HG03139 (cell line): ENCODE measurements at regions not wholly inside any gene's neighbourhood (a gene's known extent, or its start where the extent isn't known, plus 50 kb on each side); places are given as distances from the start of the nearest gene placed in this dataset.
"Not testable (repeated sequence)": the region's sequence is repeated elsewhere in the genome, so short reads cannot be mapped to it uniquely, and the experiment has no call there.

Experiments used
- ATAC-seq: cut with Tn5 transposase; IDR thresholded peaks from one replicate; pipeline ENCODE4 v1.9.1; 2021; ENCODE audit not compliant: unreplicated experiment

GRCh38 chr3:144670571-144670970 lies 698.9 kb downstream of the DIPK2A start:
- ATAC-seq, result no peak

DNA sequence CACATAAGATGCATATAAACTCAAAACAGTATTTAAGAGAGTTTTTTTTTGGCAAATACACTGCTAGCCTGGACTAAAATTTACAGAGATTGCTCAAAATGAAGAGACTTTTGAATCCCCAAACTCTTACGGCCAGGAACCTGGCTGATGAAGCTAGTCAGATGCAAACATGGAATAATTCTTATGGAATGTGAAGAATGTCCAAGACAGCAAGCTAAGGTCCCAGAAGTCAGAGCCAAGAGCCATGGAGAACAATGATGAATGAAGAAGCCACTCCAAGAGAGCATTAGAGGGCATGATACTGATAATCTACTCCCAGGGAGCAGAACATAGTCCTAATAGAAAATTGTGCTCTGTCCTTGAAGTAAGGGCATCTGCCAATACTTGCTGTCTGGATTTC lies 705.5 kb downstream of the DIPK2A start:
- ATAC-seq, result no peak

DNA sequence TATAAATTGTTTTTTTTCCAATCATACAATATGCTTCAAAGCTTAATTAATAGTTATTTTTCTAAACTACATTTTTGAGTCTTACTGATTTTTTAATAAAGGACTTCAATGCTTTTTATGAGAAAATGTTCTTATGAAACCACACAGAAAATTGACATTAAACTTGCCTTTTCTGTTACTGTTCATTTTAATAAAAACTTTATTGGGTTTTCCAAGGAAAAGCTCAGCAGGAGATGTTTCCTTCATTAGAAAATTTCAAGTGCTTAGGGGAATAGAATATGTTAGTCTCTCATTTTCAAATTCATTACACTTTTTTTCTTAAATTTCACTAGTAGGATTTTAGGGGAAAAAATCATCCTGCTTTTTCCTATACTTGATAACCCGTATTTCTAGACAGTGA lies 711.4 kb downstream of the DIPK2A start:
- ATAC-seq, result no peak

GRCh38 chr3:144687862-144688261 lies 716.2 kb downstream of the DIPK2A start:
- ATAC-seq, result no peak

- no peak for ATAC-seq
Observed at GRCh38 chr3:144692488-144692887, 720.9 kb downstream of the DIPK2A start.

DNA sequence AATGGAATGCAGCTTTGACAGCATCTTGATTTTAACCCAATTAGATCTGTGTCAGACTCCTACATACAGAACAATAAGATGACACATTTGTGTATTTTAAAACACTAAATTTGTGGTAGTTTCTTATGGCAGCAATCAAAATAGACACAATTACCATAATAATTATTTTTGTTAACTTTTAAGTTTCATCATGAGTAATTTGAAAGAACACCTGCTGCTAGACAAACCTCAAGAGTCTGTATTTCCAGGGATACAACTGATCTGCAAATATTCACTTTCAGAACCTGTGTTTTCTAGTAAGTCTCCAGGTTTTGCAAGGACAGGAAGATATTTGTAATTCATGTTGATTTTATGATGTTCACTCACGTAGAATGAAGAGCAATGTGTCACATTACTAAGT lies 736.8 kb downstream of the DIPK2A start:
- no peak for ATAC-seq

DNA sequence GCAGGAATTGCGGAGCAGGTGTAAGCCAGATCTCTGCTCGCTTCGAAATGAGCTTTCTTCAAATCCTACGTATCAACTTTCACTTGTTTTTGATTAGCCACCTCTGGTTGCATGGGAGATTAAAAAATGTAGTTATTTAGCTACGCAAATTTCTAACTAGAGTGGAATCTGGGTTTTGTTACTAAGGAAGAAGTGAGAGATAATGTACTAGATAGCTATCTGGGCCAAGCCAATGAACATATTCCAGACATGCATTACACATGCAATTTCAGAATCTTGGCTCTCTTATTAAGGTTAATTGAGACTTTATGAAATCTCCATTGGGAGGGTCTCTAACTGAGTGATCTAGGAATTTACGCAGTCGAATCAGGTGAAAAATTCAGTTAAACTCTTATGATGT lies 765.7 kb downstream of the DIPK2A start:
- ATAC-seq, result no peak

DNA sequence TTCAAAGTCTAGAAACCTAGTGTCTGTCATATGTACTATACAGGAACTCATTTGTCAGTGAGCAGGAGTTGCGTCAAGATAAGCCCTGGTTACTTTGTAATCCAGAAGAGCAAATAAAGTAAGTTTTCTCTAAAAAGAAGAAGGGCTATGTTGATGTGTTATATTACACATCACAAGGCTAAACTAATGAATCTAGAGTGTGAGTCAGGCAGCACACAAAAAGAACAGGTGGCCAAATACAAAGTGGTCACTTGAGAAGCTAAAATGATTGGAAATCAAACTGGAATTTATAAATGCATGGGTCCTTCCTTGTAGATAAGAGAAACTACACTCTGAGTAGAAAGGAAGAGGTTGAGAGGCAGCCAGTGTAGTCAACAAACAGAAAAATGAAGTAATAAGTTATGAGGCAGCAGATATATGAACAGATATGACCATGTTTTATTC lies 771.6 kb downstream of the DIPK2A start:
- ATAC-seq, result no peak

- ATAC-seq, result no peak
Observed at GRCh38 chr3:144744473-144744872, 772.9 kb downstream of the DIPK2A start.

GRCh38 chr3:144746631-144747030 lies 775.0 kb downstream of the DIPK2A start:
- no peak for ATAC-seq

DNA sequence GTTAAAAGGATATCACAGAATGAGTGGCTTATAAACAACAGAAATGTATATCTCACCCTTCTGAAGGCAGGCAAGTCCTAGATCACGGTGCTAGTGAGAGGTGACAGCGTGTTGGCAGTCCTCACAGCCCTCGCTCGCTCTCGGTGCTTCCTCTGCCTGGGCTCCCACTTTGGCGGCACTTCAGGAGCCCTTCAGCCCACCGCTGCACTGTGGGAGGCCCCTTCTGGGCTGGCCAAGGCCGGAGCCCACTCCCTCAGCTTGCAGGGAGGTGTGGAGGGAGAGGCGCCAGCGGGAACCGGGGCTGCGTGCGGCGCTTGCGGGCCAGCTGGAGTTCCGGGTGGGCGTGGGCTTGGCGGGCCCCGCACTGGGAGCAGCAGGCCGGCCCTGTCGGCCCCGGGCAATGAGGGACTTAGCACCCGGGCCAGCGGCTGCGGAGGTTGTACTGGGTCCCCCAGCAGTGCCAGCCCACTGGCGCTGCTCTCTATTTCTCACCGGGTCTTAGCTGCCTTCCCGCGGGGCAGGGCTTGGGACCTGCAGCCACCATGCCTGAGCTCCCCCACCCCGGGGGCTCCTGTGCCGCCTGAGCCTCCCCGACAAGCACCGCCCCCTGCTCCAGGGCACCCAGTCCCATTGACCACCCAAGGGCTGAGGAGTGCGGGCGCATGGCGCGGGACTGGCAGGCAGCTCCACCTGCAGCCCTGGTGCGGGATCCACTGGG lies 778.1 kb downstream of the DIPK2A start:
- not testable (repeated sequence) for ATAC-seq

DNA sequence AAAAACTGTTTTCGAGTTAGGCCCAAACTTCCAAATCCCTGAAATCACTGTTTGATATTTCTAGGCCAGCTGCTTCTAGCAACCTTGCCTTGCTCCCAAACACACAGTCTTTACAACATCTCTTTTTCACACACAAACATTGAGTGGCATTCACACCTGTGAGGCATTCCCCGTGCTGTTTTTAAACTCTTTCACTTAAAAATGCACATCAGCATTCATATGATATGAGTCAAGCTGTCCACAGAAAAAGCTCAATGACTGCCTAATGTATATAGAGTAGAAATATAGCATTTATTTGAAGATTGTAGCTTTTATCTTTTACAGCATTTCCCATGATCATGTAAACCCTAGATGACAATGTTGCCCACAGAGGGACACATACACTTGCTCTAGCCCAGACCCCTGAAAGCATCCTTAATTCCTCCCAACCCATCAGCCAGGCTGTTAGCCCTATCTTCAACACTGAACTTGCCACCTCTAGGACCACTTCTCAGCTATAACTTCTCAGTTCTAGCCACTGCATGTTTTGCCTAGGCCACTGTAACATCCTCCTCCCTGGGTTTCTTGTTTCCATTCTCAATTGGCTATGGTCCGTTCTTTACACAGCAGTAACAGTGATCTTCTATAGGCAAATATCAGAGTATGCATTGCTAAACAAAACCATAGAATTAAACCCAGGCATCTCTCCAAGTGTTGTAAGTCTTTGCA lies 782.6 kb downstream of the DIPK2A start:
- no peak for ATAC-seq

DNA sequence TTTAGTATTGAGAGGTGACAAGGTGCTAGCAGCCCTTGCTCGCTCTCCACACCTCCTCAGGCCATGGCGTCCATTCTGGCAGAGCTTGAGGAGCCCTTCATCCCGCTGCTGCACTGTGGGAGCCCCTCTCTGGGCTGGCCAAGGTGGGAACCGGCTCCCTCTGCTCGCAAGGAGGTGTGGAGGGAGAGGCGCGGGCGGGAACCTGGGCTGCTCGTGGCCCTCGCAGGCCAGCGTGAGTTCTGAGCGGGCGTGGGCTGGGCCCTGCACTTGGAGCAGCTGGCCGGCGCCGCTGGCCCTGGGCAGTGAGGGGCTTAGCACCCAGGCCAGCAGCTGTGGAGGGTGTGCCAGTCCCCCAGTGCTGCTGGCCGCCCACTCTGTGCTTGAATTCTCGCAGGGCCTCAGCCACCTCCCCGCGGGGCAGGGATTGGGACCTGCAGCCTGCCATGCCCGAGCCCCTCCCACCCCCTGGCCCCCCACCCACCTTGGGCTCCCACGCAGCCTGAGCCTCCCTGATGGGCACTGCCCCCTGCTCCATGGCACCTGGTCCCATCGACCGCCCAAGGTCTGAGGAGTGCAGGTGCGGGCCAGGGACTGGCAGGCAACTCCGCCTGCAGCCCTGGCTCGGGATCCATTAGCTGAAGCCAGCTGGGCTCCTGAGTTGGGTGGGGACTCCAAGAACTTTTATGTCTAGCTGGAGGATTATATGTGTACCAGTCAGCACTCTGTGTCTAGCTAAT lies 785.2 kb downstream of the DIPK2A start:
- no peak for ATAC-seq

DNA sequence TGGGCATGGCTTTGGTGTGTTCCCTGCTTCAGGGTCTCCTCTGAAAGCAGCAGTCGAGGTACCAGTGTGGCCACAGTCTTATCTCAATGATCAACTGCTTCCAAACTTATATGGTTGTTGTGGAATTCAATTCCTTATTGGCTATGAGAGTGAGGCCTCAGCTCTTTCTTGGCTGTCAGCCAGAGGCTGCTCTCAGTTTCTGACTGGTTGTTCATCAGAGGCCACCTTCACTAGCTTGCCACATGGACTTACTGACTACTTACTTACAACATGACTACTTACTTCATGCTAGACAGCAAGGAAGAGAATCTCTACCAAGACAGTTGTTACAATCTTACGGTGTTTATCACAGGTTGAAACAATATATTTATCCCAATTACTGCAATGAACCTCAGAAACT lies 789.2 kb downstream of the DIPK2A start:
- ATAC-seq, result no peak

DNA sequence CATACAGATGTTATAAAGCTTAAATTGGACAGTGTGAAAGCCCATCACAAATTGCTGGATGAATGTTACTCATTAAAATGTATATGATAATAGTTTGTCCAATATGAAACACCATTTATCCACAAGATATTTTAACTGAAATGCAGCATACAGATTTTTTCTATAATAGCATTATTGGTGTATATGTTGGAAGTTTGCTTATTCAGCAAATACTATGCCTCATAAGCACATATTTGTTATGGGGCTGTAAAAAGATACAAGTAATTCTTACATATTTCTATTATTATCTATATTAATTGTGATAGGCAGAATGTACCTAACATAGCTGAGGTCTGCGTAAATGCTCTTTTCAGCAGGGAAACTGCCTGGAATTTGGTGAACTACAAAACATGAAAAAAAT lies 790.5 kb downstream of the DIPK2A start:
- no peak for ATAC-seq

GRCh38 chr3:144763878-144764454 lies 792.3 kb downstream of the DIPK2A start:
- peak; percentile 70 for ATAC-seq

- no peak for ATAC-seq
Observed at GRCh38 chr3:144770281-144770680, 798.7 kb downstream of the DIPK2A start.

DNA sequence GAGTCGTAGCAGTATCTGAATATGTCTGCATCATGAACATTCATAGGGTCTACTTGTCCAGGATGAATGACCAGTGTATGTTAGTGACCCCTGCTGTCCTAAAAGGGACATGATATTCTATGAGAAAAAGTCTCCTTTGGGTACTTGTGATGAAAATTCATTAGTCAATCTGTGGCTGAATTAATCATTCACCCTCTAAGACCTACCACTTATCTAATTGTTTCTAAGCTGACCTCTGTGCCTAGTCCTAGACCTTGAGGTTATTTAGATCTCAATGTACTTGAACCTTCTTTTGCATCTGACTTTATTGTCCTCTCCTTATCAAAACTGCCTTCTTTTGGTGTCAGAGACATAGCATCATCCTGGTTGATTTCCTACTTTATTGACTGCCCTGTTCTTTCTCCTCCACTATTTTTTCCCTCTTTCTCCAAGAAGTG lies 799.3 kb downstream of the DIPK2A start:
- no peak for ATAC-seq

- ATAC-seq, result no peak
Observed at GRCh38 chr3:144771381-144771870, 799.8 kb downstream of the DIPK2A start.

DNA sequence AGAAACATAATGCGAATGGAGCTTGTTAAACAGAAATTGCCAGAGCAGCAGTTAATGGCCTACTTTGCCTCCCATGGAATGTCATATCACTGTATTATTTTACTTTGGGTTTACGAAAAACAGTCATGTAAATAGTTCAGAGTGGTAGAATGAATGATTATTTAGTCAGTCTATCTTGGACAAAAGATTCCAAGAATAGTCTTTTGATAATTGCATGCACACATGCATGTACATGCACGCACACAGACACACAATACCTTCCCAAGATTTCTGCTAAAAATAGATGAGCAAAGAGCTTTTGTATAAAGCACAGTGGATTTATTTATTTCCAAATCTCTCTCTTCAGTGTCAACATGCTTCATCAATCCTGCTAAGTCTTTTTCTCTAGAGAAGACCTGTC lies 800.7 kb downstream of the DIPK2A start:
- ATAC-seq, result no peak

GRCh38 chr3:144773350-144773749 lies 801.7 kb downstream of the DIPK2A start:
- no peak for ATAC-seq
